LoVo (cell line): ENCODE measurements at regions not wholly inside any gene's neighbourhood (a gene's known extent, or its start where the extent isn't known, plus 50 kb on each side); places are given as distances from the start of the nearest gene placed in this dataset.
"Not testable (repeated sequence)": the region's sequence is repeated elsewhere in the genome, so short reads cannot be mapped to it uniquely, and the experiment has no call there.

Experiments
- DNase-seq: peaks from one replicate; pipeline ENCODE4 v3.0.0-alpha.2; 2016; ENCODE audit warnings: low spot score

DNA sequence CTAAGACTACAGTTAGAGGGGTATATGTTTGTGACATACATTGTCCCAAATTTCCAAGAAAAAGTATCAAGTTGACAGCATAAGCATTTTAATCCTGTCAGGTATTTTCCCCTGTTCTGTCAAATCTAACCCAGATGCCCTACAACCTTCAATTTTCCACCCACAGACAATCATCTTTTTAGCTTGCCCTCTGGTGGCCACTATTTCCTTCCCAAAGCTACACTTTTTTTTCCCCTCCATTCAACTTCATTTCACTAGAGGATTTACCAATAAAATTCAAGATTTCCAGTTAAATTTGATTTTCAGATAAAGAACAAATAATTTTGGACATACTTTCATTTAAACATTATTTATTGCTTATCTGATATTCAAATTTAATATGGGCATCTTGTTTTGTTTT, 286.6 kb downstream of the TENT5A start:
- peak; percentile 6 for DNase-seq

DNA sequence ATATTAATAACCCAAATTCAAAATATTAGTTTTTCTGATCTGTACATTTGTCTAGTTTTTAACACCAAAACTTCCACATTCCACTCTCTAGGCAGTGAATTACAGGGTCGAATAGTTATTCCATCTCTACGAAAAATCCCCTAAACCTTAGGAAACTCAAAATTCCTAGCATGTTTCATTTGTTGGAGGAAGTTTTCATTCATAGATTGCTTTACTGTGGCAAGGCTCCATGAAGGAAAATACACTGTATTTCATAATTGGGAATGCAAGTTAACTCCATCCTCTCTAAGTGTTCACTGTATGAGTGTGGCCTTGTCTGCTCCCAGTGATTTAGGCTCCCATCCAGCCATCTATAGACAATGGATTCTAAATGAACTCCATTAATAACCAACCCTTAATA, 296.1 kb downstream of the TENT5A start:
- DNase-seq, result no peak

DNA sequence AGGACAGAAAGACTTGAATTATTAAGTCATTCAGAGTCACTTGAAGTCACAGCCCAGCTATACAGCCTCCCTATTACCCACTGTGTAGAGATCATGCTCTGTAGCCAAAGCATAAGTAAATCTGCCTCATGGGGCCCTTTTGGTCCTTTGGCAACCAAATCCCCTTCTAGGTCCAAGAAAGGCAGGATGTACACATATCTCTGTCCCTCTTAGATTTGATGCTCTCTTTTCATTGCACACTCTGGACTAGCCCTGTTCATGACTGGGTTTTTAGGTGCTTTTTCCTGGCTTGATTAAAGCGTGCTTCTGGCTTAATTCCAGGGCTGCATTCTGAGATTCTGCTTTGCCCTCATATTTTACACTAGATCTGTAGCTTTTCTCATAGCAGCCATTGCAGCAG, 296.8 kb downstream of the TENT5A start:
- no peak for DNase-seq

DNA sequence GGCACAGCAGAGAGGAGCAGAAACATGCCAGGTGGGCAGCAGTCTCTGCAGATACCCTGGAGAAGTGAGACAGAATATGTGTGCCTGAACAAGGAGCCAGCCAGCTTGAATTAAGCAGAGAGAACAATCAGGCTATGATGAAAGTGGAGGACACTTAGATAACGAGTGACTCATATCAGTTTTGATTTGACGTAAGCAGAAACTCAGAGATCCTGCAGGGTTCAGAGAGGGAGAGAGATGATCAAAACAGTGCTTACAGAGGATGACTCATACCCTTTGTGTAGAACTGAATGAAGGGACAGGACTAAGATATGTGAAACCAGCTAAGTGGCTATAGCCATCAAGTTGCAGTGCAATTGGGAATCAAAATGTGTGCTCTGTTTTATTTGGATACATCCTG, 300.7 kb downstream of the TENT5A start:
- peak; percentile 79 for DNase-seq

DNA sequence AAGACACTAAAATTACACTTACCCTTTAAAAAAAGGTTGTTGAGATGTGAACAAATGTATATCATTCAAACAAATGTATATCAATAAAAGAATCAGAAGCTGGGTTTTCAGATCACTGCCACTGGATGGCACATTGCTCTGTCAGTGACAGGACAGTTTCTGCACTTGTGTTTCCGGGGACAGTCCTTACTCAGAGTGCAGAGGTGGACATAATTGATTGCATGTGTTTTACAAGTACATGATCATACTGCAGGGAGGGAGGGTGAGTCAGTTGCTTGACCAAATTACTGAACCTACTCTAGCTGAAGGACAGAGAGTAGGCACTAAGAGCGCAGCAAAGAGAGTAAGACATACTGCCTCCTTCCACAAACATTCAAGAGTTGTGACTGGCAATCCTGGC, 302.3 kb downstream of the TENT5A start:
- peak; percentile 22 for DNase-seq

DNA sequence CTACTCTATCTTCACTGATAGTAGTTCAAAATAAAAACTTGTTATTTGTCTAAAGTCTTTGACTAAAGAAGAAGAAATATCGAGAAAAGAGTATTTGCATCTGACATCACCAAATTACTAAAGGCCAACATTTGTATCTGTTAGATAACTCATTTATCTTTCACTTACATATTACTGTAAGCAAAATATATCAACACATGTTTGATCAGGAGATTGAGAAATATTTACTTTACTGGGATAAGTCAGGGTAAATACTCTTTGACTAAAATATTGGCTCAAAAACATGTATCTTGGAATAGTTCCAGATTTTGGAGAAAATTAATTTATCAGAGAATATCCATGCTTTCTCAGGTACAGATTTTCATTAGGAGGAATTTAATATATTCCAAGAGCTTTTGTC, 306.0 kb downstream of the TENT5A start:
- no peak for DNase-seq

GRCh38 chr6:81439417-81439816, 313.1 kb downstream of the TENT5A start:
- no peak for DNase-seq

- DNase-seq, result no peak
These were observed 315.5 kb downstream of the TENT5A start for GRCh38 chr6:81436990-81437389.

DNA sequence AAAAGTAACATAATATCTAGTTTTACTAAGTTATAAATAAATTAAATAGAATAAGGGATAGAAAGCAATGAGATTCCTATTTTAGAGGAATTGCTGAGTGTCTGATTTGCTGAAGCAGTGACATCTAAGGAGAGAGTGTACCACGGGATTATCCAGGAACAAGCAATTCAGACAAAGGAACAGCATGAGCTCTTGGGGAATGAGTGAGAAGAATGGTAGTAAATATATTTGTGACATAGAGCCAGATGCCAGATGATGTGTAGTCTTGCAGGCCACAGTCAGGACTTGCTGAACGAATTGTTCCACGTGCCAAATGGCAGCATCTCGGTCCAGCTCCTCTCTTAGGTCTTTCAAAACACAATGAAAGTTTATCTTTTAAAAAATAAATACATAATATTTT, 339.2 kb downstream of the TENT5A start:
- DNase-seq, result no peak

- no peak for DNase-seq
These were observed 350.4 kb downstream of the TENT5A start for GRCh38 chr6:81401970-81402690.

DNA sequence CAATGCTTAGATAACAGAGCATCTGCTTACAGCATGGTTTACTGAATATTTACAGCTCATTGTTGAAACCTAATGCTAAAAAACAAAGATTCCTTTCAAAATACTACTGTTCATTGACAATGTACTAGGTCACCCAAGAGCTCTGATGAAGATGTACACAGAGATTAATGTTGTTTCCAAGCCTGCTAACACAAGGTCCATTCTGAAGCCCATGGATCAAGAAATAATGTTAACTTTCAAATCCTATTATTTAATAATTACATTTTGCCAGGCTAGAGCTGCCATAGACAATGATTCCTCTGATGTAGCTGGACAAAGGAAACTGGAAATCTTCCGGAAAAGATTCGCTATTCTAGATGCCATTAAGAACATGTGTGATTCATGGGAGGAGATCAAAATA, 355.6 kb downstream of the TENT5A start:
- no peak for DNase-seq

DNA sequence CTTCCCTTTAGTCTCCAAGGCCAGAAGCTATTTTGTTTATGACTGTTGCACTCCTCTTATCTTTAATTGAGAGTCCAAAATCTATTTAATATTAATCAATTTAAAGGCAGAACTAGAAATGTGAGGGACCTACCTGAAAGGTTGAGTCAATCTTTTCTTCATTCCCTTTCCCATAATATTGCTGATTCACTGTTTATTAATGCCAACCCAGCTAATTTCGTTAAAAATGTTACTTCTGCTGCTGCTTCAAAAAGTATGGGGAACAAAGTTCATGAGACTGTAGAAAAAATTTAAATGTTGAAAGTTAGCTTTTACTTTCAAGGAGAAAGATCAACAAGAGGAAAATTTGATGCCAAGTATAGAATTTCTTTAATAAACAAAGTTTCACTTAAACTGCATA, 365.3 kb downstream of the TENT5A start:
- no peak for DNase-seq

- no peak for DNase-seq
These were observed 367.6 kb downstream of the TENT5A start for GRCh38 chr6:81384921-81385320.

DNA sequence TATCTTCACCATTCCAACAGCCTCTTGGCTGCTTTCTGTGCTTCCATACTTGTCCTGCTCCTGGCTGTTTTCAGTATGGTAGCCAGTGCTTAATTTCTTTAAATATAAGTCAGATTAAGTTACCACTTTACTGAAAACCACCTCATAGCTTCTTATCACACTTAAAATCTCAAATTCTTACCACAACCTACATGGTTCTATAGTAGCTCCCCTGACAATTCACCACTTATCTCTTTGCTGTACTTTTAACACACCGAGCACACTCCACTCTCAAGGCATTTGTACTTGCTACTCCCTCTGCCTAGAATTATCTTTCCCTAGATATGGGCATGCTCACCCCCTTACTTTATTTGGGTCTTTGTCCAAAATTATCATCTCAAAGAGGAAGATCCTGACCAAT, 369.0 kb downstream of the TENT5A start:
- DNase-seq, result no peak

- DNase-seq, result no peak
These were observed 369.6 kb downstream of the TENT5A start for GRCh38 chr6:81382852-81383251.

DNA sequence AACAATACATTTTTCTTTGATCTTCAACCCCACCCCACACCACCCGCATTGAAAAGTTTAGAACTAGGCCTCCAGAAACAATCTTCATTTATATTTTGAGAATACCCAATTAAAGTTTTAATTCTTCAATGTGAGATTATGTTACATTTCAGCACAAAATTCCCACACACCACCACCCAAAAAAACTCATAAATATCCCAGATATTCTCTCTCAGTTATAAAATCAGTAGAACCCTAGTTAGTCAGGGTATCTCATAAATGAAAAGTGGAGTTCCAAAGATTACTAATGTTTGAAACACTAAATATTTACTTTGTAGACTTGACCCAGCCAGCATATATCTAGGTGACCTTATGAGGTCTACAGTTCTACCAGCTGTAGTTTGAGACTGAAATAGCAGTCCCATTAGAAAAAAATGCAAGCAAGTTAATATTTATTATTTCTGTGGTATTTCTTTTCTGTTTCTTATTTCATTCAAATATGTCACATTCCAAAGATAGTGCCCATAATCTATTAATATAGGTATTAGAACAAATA, 371.0 kb downstream of the TENT5A start:
- DNase-seq, result no peak

GRCh38 chr6:81380718-81381338, 371.7 kb downstream of the TENT5A start:
- no peak for DNase-seq

GRCh38 chr6:81376745-81377144, 375.7 kb downstream of the TENT5A start:
- DNase-seq, result no peak

GRCh38 chr6:81373414-81373813, 379.1 kb downstream of the TENT5A start:
- DNase-seq, result no peak

GRCh38 chr6:81371930-81372329, 380.6 kb downstream of the TENT5A start:
- no peak for DNase-seq

GRCh38 chr6:81366972-81367371, 385.5 kb downstream of the TENT5A start:
- DNase-seq, result no peak

DNA sequence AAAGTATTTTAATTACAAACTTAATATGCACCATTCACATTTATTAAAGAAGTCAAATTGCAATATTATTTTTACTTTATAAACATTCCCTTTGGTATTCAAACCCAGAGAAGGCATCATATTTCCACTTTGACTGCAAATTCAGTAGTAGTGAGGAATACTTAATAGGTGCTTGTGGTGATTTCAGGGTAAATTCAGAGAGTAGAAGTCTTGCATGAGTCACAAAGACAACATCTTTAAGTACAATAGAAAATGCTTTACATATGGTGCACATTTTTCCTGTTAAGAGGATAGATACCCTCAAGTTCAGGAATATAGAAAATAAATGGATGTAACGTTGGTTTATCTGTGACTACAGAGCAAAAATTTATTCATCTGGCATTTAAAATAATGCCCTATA, 390.2 kb downstream of the TENT5A start:
- no peak for DNase-seq

DNA sequence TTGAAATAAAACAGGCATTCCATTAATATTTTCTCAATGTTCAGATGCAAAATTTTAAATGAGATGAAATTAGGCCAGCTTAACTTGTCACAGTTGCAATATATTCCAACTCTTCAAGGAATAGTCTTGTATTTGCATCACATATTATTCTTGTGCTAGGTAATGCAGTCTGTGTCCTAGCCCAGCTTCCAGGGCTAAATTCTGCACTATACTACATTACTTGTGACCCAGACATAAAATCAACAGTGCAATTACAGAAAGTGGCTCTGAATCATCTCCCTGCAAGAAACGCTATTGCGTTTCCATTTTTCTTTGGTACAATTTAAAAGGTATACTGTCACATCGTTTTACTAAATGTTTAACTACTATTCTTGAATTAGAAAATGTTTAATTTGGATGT, 399.2 kb downstream of the TENT5A start:
- no peak for DNase-seq

DNA sequence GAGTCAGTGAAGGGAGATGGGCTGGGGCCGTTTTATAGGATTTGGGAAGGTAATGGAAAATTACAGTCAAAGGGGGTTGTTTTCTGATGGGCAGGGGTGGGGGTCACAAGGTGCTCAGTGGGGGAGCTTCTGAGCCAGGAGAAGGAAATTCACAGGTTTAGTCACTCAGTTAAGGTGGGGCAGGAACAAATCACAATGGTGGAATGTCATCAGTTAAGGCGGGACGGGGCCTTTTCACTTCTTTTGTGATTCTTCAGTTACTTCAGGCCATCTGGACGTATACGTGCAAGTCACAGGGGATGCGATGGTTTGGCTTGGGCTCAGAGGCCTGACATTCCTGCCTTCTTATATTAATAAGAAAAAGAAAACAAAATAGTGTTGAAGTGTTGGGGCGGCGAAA, 408.5 kb downstream of the TENT5A start:
- DNase-seq, result not testable (repeated sequence)
